ENCODE measurements at regions not wholly inside any gene's neighbourhood (a gene's known extent, or its start where the extent isn't known, plus 50 kb on each side); places are given as distances from the start of the nearest gene placed in this dataset.

- Histone ChIP-seq H3K9me2 (replicated peaks; ENCODE audit: insufficient read depth, low read length) (no peaks in the 10 kb centered on the region), H3K9ac (ENCODE audit: low read length) (no peak overlapping the region), H3K9me3 (ENCODE audit: low read length) (no peaks in the 10 kb centered on the region), H3K4me2 (ENCODE audit: low read depth, low read length, poor library complexity, severe bottlenecking) (no peak overlapping the region), H3K4me1 (ENCODE audit: low read length) (no peaks in the 10 kb centered on the region), H3K36me3 (ENCODE audit: insufficient read depth, low read length) (no peaks in the 10 kb centered on the region), H3K4me3 (ENCODE audit: low read length) (no peak overlapping the region), H3K79me2 (ENCODE audit: low read length) (no peaks in the 10 kb centered on the region), H2AFZ (ENCODE audit: low read length) (no peak overlapping the region), H4K20me1 (ENCODE audit: insufficient read depth, low read depth, low read length) (no peaks in the 10 kb centered on the region), H3K27me3 (ENCODE audit: low read length) (no peaks in the 10 kb centered on the region), H3K27ac (ENCODE audit: low read length) (no peak overlapping the region)
- no peak for DNase-seq
These were observed 622.2 kb downstream of the AACS start for GRCh38 chr12:125687403-125687802.

GRCh38 chr12:125687820-125688219 lies 622.6 kb downstream of the AACS start:
- H3K4me3 ChIP-seq (ENCODE audit: low read length), result no peak overlapping the region
- H3K9ac ChIP-seq (ENCODE audit: low read length), result no peak overlapping the region
- H3K36me3 ChIP-seq (ENCODE audit: insufficient read depth, low read length), result no peaks in the 10 kb centered on the region
- no peaks in the 10 kb centered on the region for H3K4me1 ChIP-seq (ENCODE audit: low read length)
- no peaks in the 10 kb centered on the region for H3K27me3 ChIP-seq (ENCODE audit: low read length)
- no peak overlapping the region for H3K27ac ChIP-seq (ENCODE audit: low read length)
- no peak overlapping the region for H2AFZ ChIP-seq (ENCODE audit: low read length)
- no peak for DNase-seq
- H3K9me3 ChIP-seq (ENCODE audit: low read length), result no peaks in the 10 kb centered on the region
- H3K4me2 ChIP-seq (ENCODE audit: low read depth, low read length, poor library complexity, severe bottlenecking), result no peak overlapping the region
- H3K9me2 ChIP-seq (replicated peaks; ENCODE audit: insufficient read depth, low read length), result no peaks in the 10 kb centered on the region
- no peaks in the 10 kb centered on the region for H4K20me1 ChIP-seq (ENCODE audit: insufficient read depth, low read depth, low read length)
- no peaks in the 10 kb centered on the region for H3K79me2 ChIP-seq (ENCODE audit: low read length)

GRCh38 chr12:125688223-125688622 lies 623.0 kb downstream of the AACS start:
- H3K9me2 ChIP-seq (replicated peaks; ENCODE audit: insufficient read depth, low read length), result no peaks in the 10 kb centered on the region
- no peak overlapping the region for H3K4me3 ChIP-seq (ENCODE audit: low read length)
- H3K27me3 ChIP-seq (ENCODE audit: low read length), result no peaks in the 10 kb centered on the region
- no peak overlapping the region for H3K9ac ChIP-seq (ENCODE audit: low read length)
- H3K9me3 ChIP-seq (ENCODE audit: low read length), result no peaks in the 10 kb centered on the region
- no peaks in the 10 kb centered on the region for H3K79me2 ChIP-seq (ENCODE audit: low read length)
- no peak for DNase-seq
- H3K27ac ChIP-seq (ENCODE audit: low read length), result no peak overlapping the region
- no peaks in the 10 kb centered on the region for H3K36me3 ChIP-seq (ENCODE audit: insufficient read depth, low read length)
- no peak overlapping the region for H2AFZ ChIP-seq (ENCODE audit: low read length)
- H4K20me1 ChIP-seq (ENCODE audit: insufficient read depth, low read depth, low read length), result no peaks in the 10 kb centered on the region
- no peak overlapping the region for H3K4me2 ChIP-seq (ENCODE audit: low read depth, low read length, poor library complexity, severe bottlenecking)
- no peaks in the 10 kb centered on the region for H3K4me1 ChIP-seq (ENCODE audit: low read length)

GRCh38 chr12:125688881-125689280 lies 623.6 kb downstream of the AACS start:
- H3K79me2 ChIP-seq (ENCODE audit: low read length), result no peaks in the 10 kb centered on the region
- no peak overlapping the region for H3K4me3 ChIP-seq (ENCODE audit: low read length)
- no peaks in the 10 kb centered on the region for H3K36me3 ChIP-seq (ENCODE audit: insufficient read depth, low read length)
- no peaks in the 10 kb centered on the region for H3K4me1 ChIP-seq (ENCODE audit: low read length)
- H3K9me3 ChIP-seq (ENCODE audit: low read length), result no peaks in the 10 kb centered on the region
- no peak overlapping the region for H3K4me2 ChIP-seq (ENCODE audit: low read depth, low read length, poor library complexity, severe bottlenecking)
- no peaks in the 10 kb centered on the region for H3K27me3 ChIP-seq (ENCODE audit: low read length)
- no peak overlapping the region for H3K9ac ChIP-seq (ENCODE audit: low read length)
- no peak for DNase-seq
- no peaks in the 10 kb centered on the region for H4K20me1 ChIP-seq (ENCODE audit: insufficient read depth, low read depth, low read length)
- no peak overlapping the region for H3K27ac ChIP-seq (ENCODE audit: low read length)
- H3K9me2 ChIP-seq (replicated peaks; ENCODE audit: insufficient read depth, low read length), result no peaks in the 10 kb centered on the region
- no peak overlapping the region for H2AFZ ChIP-seq (ENCODE audit: low read length)

GRCh38 chr12:125689576-125690410 lies 624.6 kb downstream of the AACS start:
- H3K9me2 ChIP-seq (replicated peaks; ENCODE audit: insufficient read depth, low read length), result no peaks in the 10 kb centered on the region
- H3K27ac ChIP-seq (ENCODE audit: low read length), result no peak overlapping the region
- no peak overlapping the region for H3K9ac ChIP-seq (ENCODE audit: low read length)
- DNase-seq, result no peak
- H2AFZ ChIP-seq (ENCODE audit: low read length), result no peak overlapping the region
- H3K79me2 ChIP-seq (ENCODE audit: low read length), result no peaks in the 10 kb centered on the region
- H3K27me3 ChIP-seq (ENCODE audit: low read length), result no peaks in the 10 kb centered on the region
- H3K4me1 ChIP-seq (ENCODE audit: low read length), result no peaks in the 10 kb centered on the region
- H4K20me1 ChIP-seq (ENCODE audit: insufficient read depth, low read depth, low read length), result no peaks in the 10 kb centered on the region
- no peaks in the 10 kb centered on the region for H3K9me3 ChIP-seq (ENCODE audit: low read length)
- no peaks in the 10 kb centered on the region for H3K36me3 ChIP-seq (ENCODE audit: insufficient read depth, low read length)
- no peak overlapping the region for H3K4me3 ChIP-seq (ENCODE audit: low read length)
- H3K4me2 ChIP-seq (ENCODE audit: low read depth, low read length, poor library complexity, severe bottlenecking), result no peak overlapping the region

- Histone ChIP-seq H2AFZ (ENCODE audit: low read length) (no peak overlapping the region), H3K4me3 (ENCODE audit: low read length) (no peak overlapping the region), H3K4me2 (ENCODE audit: low read depth, low read length, poor library complexity, severe bottlenecking) (no peak overlapping the region), H3K4me1 (ENCODE audit: low read length) (no peaks in the 10 kb centered on the region), H3K9me2 (replicated peaks; ENCODE audit: insufficient read depth, low read length) (no peaks in the 10 kb centered on the region), H3K9me3 (ENCODE audit: low read length) (no peaks in the 10 kb centered on the region), H3K79me2 (ENCODE audit: low read length) (no peaks in the 10 kb centered on the region), H3K36me3 (ENCODE audit: insufficient read depth, low read length) (no peaks in the 10 kb centered on the region), H3K27ac (ENCODE audit: low read length) (no peak overlapping the region), H3K9ac (ENCODE audit: low read length) (no peak overlapping the region), H3K27me3 (ENCODE audit: low read length) (no peaks in the 10 kb centered on the region), H4K20me1 (ENCODE audit: insufficient read depth, low read depth, low read length) (no peaks in the 10 kb centered on the region)
- no peak for DNase-seq
These were observed 625.6 kb downstream of the AACS start for GRCh38 chr12:125690841-125691240.

GRCh38 chr12:125696054-125696453 lies 630.8 kb downstream of the AACS start:
- no peak for DNase-seq
- Histone ChIP-seq H3K4me2 (ENCODE audit: low read depth, low read length, poor library complexity, severe bottlenecking) (no peak overlapping the region), H3K9me3 (ENCODE audit: low read length) (no peaks in the 10 kb centered on the region), H2AFZ (ENCODE audit: low read length) (no peak overlapping the region), H3K4me3 (ENCODE audit: low read length) (no peak overlapping the region), H3K27ac (ENCODE audit: low read length) (no peak overlapping the region), H3K9ac (ENCODE audit: low read length) (no peak overlapping the region), H3K4me1 (ENCODE audit: low read length) (no peaks in the 10 kb centered on the region), H4K20me1 (ENCODE audit: insufficient read depth, low read depth, low read length) (no peaks in the 10 kb centered on the region), H3K36me3 (ENCODE audit: insufficient read depth, low read length) (no peaks in the 10 kb centered on the region), H3K79me2 (ENCODE audit: low read length) (no peaks in the 10 kb centered on the region), H3K27me3 (ENCODE audit: low read length) (no peaks in the 10 kb centered on the region), H3K9me2 (replicated peaks; ENCODE audit: insufficient read depth, low read length) (no peaks in the 10 kb centered on the region)

- no peak overlapping the region for H3K9ac ChIP-seq (ENCODE audit: low read length)
- no peak overlapping the region for H3K4me3 ChIP-seq (ENCODE audit: low read length)
- no peaks in the 10 kb centered on the region for H3K79me2 ChIP-seq (ENCODE audit: low read length)
- DNase-seq, result no peak
- H3K9me2 ChIP-seq (replicated peaks; ENCODE audit: insufficient read depth, low read length), result no peaks in the 10 kb centered on the region
- H3K27me3 ChIP-seq (ENCODE audit: low read length), result no peaks in the 10 kb centered on the region
- no peak overlapping the region for H2AFZ ChIP-seq (ENCODE audit: low read length)
- H4K20me1 ChIP-seq (ENCODE audit: insufficient read depth, low read depth, low read length), result no peaks in the 10 kb centered on the region
- H3K27ac ChIP-seq (ENCODE audit: low read length), result no peak overlapping the region
- no peaks in the 10 kb centered on the region for H3K4me1 ChIP-seq (ENCODE audit: low read length)
- no peak overlapping the region for H3K4me2 ChIP-seq (ENCODE audit: low read depth, low read length, poor library complexity, severe bottlenecking)
- no peaks in the 10 kb centered on the region for H3K36me3 ChIP-seq (ENCODE audit: insufficient read depth, low read length)
- H3K9me3 ChIP-seq (ENCODE audit: low read length), result no peaks in the 10 kb centered on the region
These were observed 639.6 kb downstream of the AACS start for GRCh38 chr12:125704803-125705202.
